ENCODE measurements at regions not wholly inside any gene's neighbourhood (a gene's known extent, or its start where the extent isn't known, plus 50 kb on each side); places are given as distances from the start of the nearest gene placed in this dataset.

DNA sequence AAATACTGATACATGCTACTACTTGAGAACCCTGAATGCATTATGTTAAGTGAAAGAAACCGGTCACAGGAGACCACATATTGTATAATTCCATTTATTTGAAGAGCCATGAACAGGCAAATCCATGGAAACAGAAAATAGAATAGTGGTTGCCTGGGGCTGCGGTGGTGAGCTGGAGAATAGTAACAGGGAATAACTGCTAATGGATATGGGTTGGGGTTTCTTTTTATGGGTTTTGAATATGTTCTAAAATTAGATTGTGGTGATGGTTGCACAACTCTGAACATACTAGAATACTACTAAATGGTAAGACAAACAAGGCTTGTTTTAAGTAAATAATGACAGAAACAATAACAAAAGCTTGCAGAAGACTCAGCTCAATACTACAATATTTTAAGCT lies 293.0 kb downstream of the BTG1 start:
- Histone ChIP-seq H3K4me1 (ENCODE audit: control insufficient read depth, insufficient read depth, low read length) (no peaks in the 10 kb centered on the region), H3K9ac (ENCODE audit: low read depth, low read length) (no peak overlapping the region), H3K4me3 (ENCODE audit: low read depth, low read length) (no peak overlapping the region), H3K36me3 (ENCODE audit: control insufficient read depth, insufficient read depth, low read length) (no peaks in the 10 kb centered on the region), H3K9me3 (ENCODE audit: control insufficient read depth, insufficient read depth, low read length) (no peaks in the 10 kb centered on the region), H3K27me3 (ENCODE audit: control insufficient read depth, insufficient read depth, low read length) (no peaks in the 10 kb centered on the region)

DNA sequence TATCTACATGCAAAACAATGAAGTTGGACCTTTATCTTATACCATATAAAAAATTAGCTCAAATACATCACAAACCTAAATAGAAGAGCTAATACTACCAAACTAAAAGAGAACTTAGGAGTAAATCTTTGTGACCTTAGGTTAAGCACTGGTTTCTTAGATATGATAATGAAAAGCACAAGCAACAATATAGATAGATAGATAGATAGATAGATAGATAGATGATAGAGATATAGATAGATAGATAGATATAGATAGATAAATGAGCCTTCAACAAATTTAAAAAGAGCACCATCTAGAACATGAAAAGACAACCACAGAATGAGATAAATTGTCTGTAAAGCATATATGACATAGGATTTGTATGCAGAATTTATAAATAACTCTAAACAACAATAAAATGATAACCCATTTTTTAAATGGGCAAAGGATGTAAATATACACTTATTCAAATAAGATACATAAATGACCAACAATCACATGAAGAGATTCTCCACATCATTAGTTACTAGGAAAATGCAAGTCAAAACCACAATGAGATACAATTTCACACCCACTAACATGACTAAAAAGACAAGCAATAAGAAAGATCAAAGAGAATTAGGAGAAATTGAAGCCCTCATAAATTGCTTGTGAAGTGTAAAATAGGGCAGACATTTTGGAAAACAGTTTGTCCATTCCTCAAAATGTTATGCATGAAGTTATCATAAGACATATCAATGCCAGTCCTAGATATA lies 293.7 kb downstream of the BTG1 start:
- Histone ChIP-seq H3K4me3 (ENCODE audit: low read depth, low read length) (no peak overlapping the region), H3K27me3 (ENCODE audit: control insufficient read depth, insufficient read depth, low read length) (no peaks in the 10 kb centered on the region), H3K9me3 (ENCODE audit: control insufficient read depth, insufficient read depth, low read length) (no peaks in the 10 kb centered on the region), H3K36me3 (ENCODE audit: control insufficient read depth, insufficient read depth, low read length) (no peaks in the 10 kb centered on the region), H3K9ac (ENCODE audit: low read depth, low read length) (no peak overlapping the region), H3K4me1 (ENCODE audit: control insufficient read depth, insufficient read depth, low read length) (no peaks in the 10 kb centered on the region)

DNA sequence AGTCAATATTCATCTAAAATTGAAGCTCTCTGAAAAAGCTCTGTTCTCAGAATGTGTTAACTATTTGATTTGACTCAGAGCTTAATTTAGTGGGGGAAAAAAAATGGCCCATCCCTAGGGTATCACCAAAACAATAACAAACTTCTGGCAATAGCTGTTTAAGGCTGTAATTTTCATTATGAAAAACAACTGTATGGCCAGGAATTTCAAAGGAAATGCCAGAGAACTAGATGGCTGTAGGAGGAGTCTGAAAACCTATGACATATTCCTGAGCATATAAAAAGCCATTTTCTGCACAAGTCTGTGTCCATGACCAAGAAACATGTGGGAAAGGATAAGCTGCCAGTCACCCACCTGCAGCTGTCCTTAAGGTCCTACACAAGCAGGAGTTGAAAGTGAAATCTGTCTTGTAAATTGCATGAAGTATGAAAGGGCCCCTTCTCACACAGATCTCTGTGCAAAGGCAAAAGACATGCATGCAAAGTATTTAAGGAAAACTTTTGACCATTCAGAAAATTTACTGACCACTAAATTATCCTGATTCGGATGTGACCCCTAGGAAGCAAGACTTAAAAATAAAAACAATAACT lies 299.1 kb downstream of the BTG1 start:
- no peak overlapping the region for H3K9ac ChIP-seq (ENCODE audit: low read depth, low read length)
- H3K27me3 ChIP-seq (ENCODE audit: control insufficient read depth, insufficient read depth, low read length), result no peaks in the 10 kb centered on the region
- H3K36me3 ChIP-seq (ENCODE audit: control insufficient read depth, insufficient read depth, low read length), result no peaks in the 10 kb centered on the region
- no peaks in the 10 kb centered on the region for H3K4me1 ChIP-seq (ENCODE audit: control insufficient read depth, insufficient read depth, low read length)
- no peaks in the 10 kb centered on the region for H3K9me3 ChIP-seq (ENCODE audit: control insufficient read depth, insufficient read depth, low read length)
- H3K4me3 ChIP-seq (ENCODE audit: low read depth, low read length), result no peak overlapping the region

DNA sequence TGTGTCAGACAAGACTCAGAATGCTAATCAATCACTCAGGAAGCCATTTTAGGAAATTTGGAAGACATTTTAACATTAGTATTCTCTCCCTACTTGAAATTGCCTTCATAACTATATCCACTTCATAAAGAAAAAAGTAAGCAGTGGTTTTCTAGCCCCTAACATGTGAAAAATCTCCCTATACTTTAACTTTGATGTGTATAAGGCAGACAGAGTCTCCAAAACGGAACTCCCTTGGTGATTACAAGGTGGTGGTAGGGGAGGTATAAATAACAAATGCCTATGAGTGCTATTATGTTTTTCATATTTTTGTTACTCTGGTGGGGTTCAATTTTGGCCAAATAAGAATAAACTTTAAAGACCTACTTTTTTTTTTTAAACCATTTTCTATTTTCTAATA lies 300.3 kb downstream of the BTG1 start:
- Histone ChIP-seq H3K9me3 (ENCODE audit: control insufficient read depth, insufficient read depth, low read length) (no peaks in the 10 kb centered on the region), H3K27me3 (ENCODE audit: control insufficient read depth, insufficient read depth, low read length) (no peaks in the 10 kb centered on the region), H3K4me3 (ENCODE audit: low read depth, low read length) (no peak overlapping the region), H3K4me1 (ENCODE audit: control insufficient read depth, insufficient read depth, low read length) (no peaks in the 10 kb centered on the region), H3K36me3 (ENCODE audit: control insufficient read depth, insufficient read depth, low read length) (no peaks in the 10 kb centered on the region), H3K9ac (ENCODE audit: low read depth, low read length) (no peak overlapping the region)

DNA sequence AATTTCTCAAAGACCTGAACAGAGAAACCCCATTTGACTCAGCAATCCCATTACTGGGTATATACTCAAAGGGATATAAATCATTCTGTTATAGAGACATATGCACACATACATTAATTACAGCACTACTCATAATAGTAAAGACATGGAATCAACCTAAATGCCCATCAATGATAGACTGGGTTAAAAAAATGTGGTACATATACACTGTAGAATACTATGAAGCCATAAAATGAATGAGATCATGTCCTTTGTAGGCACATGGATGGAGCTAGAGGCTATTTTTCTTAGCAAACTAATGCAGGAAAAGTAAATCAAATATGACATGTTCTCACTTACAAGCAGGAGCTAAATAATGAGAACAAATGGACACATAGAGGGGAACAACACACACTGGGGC lies 303.8 kb downstream of the BTG1 start:
- Histone ChIP-seq H3K4me1 (ENCODE audit: control insufficient read depth, insufficient read depth, low read length) (no peaks in the 10 kb centered on the region), H3K9me3 (ENCODE audit: control insufficient read depth, insufficient read depth, low read length) (no peaks in the 10 kb centered on the region), H3K36me3 (ENCODE audit: control insufficient read depth, insufficient read depth, low read length) (no peaks in the 10 kb centered on the region), H3K9ac (ENCODE audit: low read depth, low read length) (no peak overlapping the region), H3K4me3 (ENCODE audit: low read depth, low read length) (no peak overlapping the region), H3K27me3 (ENCODE audit: control insufficient read depth, insufficient read depth, low read length) (no peaks in the 10 kb centered on the region)

DNA sequence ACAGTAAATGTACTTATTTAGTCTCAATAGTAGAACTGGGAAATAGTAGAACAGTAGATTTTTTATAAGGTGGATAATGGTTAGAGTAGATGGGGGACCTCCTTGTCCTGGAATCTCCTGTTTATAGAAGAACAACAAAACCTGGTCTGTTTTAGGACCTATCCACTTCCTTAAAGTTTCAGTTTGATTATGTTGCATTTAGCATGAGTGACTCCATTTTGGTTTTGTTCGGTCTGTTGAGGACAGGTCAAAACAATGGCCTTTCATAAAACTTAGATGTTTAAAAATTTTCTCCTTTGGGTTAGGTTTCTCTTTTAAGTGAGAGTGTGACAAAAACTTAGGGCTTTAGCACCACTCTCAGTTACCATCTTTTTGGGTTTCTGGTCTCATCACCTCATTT lies 308.9 kb downstream of the BTG1 start:
- H3K9me3 ChIP-seq (ENCODE audit: control insufficient read depth, insufficient read depth, low read length), result no peaks in the 10 kb centered on the region
- H3K36me3 ChIP-seq (ENCODE audit: control insufficient read depth, insufficient read depth, low read length), result no peaks in the 10 kb centered on the region
- no peak overlapping the region for H3K4me3 ChIP-seq (ENCODE audit: low read depth, low read length)
- no peaks in the 10 kb centered on the region for H3K4me1 ChIP-seq (ENCODE audit: control insufficient read depth, insufficient read depth, low read length)
- H3K27me3 ChIP-seq (ENCODE audit: control insufficient read depth, insufficient read depth, low read length), result no peaks in the 10 kb centered on the region
- no peak overlapping the region for H3K9ac ChIP-seq (ENCODE audit: low read depth, low read length)

DNA sequence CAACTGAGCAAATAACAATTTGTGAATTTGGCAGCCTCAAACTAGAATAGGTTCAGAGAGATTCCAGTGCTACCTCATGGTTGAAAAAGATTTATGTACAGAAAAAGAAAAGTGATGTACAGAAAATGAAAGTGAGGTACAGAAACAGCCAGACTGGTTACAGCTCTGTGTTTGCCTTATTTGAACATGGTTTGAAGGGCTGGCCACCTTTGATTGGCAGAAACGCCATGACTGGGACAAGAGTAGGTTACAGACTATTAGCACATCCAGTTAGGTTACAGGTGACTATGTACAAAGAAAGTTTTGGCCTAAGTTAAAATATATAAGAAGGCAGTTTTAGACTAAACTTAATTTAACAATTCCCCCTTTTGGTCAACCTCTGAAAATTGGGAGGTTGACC lies 309.4 kb downstream of the BTG1 start:
- H3K4me1 ChIP-seq (ENCODE audit: control insufficient read depth, insufficient read depth, low read length), result no peaks in the 10 kb centered on the region
- H3K4me3 ChIP-seq (ENCODE audit: low read depth, low read length), result no peak overlapping the region
- no peaks in the 10 kb centered on the region for H3K9me3 ChIP-seq (ENCODE audit: control insufficient read depth, insufficient read depth, low read length)
- no peaks in the 10 kb centered on the region for H3K27me3 ChIP-seq (ENCODE audit: control insufficient read depth, insufficient read depth, low read length)
- H3K36me3 ChIP-seq (ENCODE audit: control insufficient read depth, insufficient read depth, low read length), result no peaks in the 10 kb centered on the region
- no peak overlapping the region for H3K9ac ChIP-seq (ENCODE audit: low read depth, low read length)

DNA sequence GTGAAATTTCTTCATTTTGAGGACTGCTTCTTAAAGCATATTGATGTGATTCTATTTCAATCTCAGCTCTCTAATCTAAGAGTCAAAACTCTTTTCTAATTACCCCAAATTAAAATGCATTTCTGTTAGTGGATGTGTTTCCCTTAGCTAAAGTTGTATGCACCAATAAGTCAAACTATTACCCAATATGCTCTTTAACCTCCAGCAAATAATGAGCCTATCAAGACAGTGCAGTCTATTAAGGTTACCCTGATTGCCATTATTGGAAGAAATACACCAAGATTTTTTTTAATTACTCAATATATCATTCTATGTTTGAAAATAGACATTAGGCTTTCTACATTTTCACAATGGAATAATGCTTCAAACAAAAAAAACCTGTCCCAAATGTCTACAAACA lies 310.0 kb downstream of the BTG1 start:
- Histone ChIP-seq H3K4me1 (ENCODE audit: control insufficient read depth, insufficient read depth, low read length) (no peaks in the 10 kb centered on the region), H3K27me3 (ENCODE audit: control insufficient read depth, insufficient read depth, low read length) (no peaks in the 10 kb centered on the region), H3K9ac (ENCODE audit: low read depth, low read length) (no peak overlapping the region), H3K9me3 (ENCODE audit: control insufficient read depth, insufficient read depth, low read length) (no peaks in the 10 kb centered on the region), H3K4me3 (ENCODE audit: low read depth, low read length) (no peak overlapping the region), H3K36me3 (ENCODE audit: control insufficient read depth, insufficient read depth, low read length) (no peaks in the 10 kb centered on the region)

DNA sequence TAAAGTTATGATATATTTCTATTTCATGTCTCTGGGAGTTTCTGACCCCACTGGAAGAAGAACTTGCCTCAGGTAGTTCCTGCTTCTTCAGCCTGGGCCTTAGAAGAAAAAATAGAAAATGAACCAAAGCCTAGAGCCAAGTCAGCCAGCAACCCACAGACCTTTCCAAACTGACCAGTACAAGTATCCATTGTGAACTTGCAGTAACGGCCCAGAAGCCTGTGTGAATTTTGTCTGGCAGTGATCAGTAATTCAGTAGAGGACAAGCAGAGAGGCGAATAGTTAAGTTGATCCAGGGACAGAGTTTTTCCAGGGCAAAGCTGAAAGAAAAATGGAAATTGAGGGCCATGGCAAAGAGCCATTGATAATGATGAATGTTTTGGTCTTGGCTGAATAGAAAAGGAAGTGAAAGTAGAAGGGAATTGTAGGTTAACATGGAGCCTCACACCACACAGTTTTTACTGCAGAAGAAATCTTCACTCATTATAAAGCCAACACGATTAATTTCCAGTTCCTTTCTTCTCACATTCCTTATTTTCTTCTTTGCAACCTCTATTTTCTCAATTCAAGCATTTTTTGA lies 311.8 kb downstream of the BTG1 start:
- Histone ChIP-seq H3K4me1 (ENCODE audit: control insufficient read depth, insufficient read depth, low read length) (no peaks in the 10 kb centered on the region), H3K36me3 (ENCODE audit: control insufficient read depth, insufficient read depth, low read length) (no peaks in the 10 kb centered on the region), H3K9me3 (ENCODE audit: control insufficient read depth, insufficient read depth, low read length) (no peaks in the 10 kb centered on the region), H3K27me3 (ENCODE audit: control insufficient read depth, insufficient read depth, low read length) (no peaks in the 10 kb centered on the region), H3K9ac (ENCODE audit: low read depth, low read length) (no peak overlapping the region), H3K4me3 (ENCODE audit: low read depth, low read length) (no peak overlapping the region)

DNA sequence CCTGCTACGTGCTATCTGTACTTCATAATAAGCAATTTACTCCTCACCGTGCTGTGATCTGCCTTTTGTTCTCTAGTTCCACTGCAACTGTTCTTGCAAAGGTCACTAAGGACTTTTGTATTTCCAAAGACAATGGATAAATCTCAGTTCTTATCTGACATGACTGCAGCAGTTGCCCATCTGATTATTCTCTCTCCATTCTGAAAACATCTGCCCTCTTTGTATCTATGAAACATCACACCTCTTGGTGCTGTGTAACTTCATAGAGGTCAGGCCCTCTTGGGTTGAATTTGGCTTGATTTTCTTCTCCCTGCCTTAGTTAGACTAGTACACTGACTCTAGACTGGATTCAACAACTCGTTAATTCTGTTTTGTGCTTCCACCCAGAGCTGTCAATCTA lies 319.6 kb downstream of the BTG1 start:
- Histone ChIP-seq H3K36me3 (ENCODE audit: control insufficient read depth, insufficient read depth, low read length) (no peaks in the 10 kb centered on the region), H3K9ac (ENCODE audit: low read depth, low read length) (no peak overlapping the region), H3K4me1 (ENCODE audit: control insufficient read depth, insufficient read depth, low read length) (no peaks in the 10 kb centered on the region), H3K9me3 (ENCODE audit: control insufficient read depth, insufficient read depth, low read length) (no peaks in the 10 kb centered on the region), H3K27me3 (ENCODE audit: control insufficient read depth, insufficient read depth, low read length) (no peaks in the 10 kb centered on the region), H3K4me3 (ENCODE audit: low read depth, low read length) (no peak overlapping the region)

DNA sequence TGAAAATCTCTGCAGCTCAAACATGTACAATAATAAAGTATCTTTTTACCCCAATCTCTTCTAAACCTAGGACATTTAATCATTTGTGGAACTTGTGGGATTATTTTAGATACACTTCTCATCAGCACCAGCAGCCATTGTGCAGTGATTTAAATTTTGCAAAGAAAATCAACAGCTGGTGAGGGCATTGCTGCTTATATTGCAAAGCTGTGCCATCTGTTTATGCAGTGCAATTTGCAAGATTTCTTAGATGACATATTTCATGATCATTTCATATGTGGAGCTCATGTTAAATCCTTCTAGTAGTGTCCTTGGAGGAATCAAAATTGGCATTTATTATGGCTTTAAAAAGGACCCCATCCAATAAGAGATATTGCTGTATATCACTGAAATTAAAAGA lies 320.7 kb downstream of the BTG1 start:
- no peaks in the 10 kb centered on the region for H3K9me3 ChIP-seq (ENCODE audit: control insufficient read depth, insufficient read depth, low read length)
- no peak overlapping the region for H3K4me3 ChIP-seq (ENCODE audit: low read depth, low read length)
- no peaks in the 10 kb centered on the region for H3K4me1 ChIP-seq (ENCODE audit: control insufficient read depth, insufficient read depth, low read length)
- H3K27me3 ChIP-seq (ENCODE audit: control insufficient read depth, insufficient read depth, low read length), result no peaks in the 10 kb centered on the region
- H3K9ac ChIP-seq (ENCODE audit: low read depth, low read length), result no peak overlapping the region
- H3K36me3 ChIP-seq (ENCODE audit: control insufficient read depth, insufficient read depth, low read length), result no peaks in the 10 kb centered on the region

DNA sequence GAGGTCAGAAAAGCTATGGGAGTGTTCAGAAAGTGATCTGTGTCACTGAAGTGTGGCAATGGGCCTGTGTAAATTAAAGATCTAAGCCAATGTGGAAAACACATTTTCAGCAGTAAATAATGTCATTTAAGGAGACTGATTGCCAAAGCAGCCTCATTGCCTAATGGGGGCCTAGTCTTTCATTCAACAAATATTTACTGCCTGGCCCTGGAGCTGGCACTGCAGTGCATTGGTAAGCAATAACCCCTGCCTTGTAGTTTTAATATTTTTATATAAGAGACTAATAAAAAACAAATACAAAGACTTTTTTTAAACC lies 326.6 kb downstream of the BTG1 start:
- Histone ChIP-seq H3K9me3 (ENCODE audit: control insufficient read depth, insufficient read depth, low read length) (no peaks in the 10 kb centered on the region), H3K36me3 (ENCODE audit: control insufficient read depth, insufficient read depth, low read length) (no peaks in the 10 kb centered on the region), H3K4me3 (ENCODE audit: low read depth, low read length) (no peak overlapping the region)

More for the DNA sequence above, 326.6 kb downstream of the BTG1 start:
- Histone ChIP-seq H3K4me1 (ENCODE audit: control insufficient read depth, insufficient read depth, low read length) (no peaks in the 10 kb centered on the region), H3K9ac (ENCODE audit: low read depth, low read length) (no peak overlapping the region), H3K27me3 (ENCODE audit: control insufficient read depth, insufficient read depth, low read length) (no peaks in the 10 kb centered on the region)

All from iPS-15b (cell line).